ENCODE measurements at regions not wholly inside any gene's neighbourhood (a gene's known extent, or its start where the extent isn't known, plus 50 kb on each side); places are given as distances from the start of the nearest gene placed in this dataset.
A peak's percentile ranks its signal among the peaks of the same experiment; 100 is the strongest.

DNA sequence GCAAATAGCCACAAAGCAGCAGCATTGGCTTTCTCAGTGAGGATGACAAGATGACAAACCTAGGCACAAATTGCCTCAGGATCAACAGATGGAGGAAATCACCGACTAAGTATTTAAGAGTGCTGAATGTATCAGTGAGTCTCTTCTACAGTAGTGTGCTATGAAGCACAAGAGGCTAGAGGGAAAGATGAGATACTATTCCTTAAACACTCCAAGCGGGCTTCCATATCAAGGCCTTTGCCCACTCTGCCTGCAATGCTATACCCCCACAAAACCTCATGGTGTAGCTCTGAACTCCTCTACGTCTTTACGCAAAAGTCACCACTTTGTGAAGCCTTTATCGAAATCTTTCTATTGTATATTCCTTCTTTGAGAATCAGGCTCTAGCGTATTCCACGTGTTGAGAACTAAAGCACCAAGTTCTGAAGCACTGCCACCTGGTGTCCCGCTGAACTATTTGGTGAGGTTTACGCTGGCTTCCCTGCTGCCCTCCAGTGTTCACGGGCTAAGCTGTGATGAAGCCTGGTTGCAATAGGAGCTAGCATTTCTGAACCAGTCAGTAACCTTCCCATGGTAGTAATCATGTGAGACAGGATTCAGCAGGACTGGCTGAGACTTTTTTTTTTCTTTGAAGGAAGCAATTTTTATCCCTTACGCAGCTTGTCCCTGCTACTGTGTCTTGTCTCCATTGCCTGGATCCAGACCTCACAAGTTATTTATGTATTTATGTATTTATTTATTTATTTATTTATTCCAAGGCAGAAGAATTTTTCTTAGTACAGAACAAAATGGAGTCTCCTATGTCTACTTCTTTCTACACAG is 426.5 kb upstream of the OR4E1 start:
- Histone ChIP-seq H3K27me3 (ENCODE audit: control insufficient read depth, extremely low read depth, insufficient read depth, low read length) (no peaks in the 10 kb centered on the region), H4K20me1 (ENCODE audit: control insufficient read depth, extremely low read depth, insufficient read depth, low read length) (no peaks in the 10 kb centered on the region), H3K9me3 (ENCODE audit: control insufficient read depth, low read depth, low read length) (no peaks in the 10 kb centered on the region), H3K4me2 (ENCODE audit: control insufficient read depth, extremely low read depth, insufficient read depth, low read depth, low read length) (no peak overlapping the region), H3K4me3 (ENCODE audit: control insufficient read depth in 2 of 3, extremely low read depth in 1 of 3, insufficient read depth in 2 of 3, low read depth in 1 of 3, low read length in 3 of 3) (no peak overlapping the region), H3K9ac (ENCODE audit: control insufficient read depth, extremely low read depth, insufficient read depth, low read length) (no peak overlapping the region), H3K79me2 (ENCODE audit: control insufficient read depth, insufficient read depth, low read length) (no peaks in the 10 kb centered on the region), H3K27ac (ENCODE audit: control insufficient read depth, insufficient read depth, low read length) (no peak overlapping the region), H3K36me3 (ENCODE audit: control insufficient read depth in 2 of 2, extremely low read depth in 1 of 2, insufficient read depth in 2 of 2, low read length in 2 of 2) (no peaks in the 10 kb centered on the region), H3K9me1 (ENCODE audit: control insufficient read depth, extremely low read depth, insufficient read depth, low read length) (no peaks in the 10 kb centered on the region), H3K4me1 (ENCODE audit: control insufficient read depth, extremely low read depth, insufficient read depth, low read length) (no peaks in the 10 kb centered on the region), H2AFZ (ENCODE audit: control insufficient read depth, low read length) (no peak overlapping the region)
- TF ChIP-seq, protein P1, sequence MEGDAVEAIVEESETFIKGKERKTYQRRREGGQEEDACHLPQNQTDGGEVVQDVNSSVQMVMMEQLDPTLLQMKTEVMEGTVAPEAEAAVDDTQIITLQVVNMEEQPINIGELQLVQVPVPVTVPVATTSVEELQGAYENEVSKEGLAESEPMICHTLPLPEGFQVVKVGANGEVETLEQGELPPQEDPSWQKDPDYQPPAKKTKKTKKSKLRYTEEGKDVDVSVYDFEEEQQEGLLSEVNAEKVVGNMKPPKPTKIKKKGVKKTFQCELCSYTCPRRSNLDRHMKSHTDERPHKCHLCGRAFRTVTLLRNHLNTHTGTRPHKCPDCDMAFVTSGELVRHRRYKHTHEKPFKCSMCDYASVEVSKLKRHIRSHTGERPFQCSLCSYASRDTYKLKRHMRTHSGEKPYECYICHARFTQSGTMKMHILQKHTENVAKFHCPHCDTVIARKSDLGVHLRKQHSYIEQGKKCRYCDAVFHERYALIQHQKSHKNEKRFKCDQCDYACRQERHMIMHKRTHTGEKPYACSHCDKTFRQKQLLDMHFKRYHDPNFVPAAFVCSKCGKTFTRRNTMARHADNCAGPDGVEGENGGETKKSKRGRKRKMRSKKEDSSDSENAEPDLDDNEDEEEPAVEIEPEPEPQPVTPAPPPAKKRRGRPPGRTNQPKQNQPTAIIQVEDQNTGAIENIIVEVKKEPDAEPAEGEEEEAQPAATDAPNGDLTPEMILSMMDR (optimal IDR thresholded peaks at IDR 0.05 in 1 of 3, IDR thresholded peaks at IDR 0.05 in 1 of 3, conservative IDR thresholded peaks at IDR 0.05 in 1 of 3; ENCODE audit: extremely low read depth in 1 of 3, insufficient read depth in 2 of 3, low read length in 3 of 3), result peak; percentile 90 to 98 (median 91)
- TF ChIP-seq EZH2 (IDR thresholded peaks at IDR 0.05; ENCODE audit: low read length), result no peak
- dilution Hi-C loops (cut with MboI; ENCODE audit: extremely low pct_ligation_motif_present, low sequenced_read_pairs), result no loop called here
- FAIRE-seq (peak; percentile 13), DNase-seq (ENCODE audit: low read depth, low spot score) (no peak)

DNA sequence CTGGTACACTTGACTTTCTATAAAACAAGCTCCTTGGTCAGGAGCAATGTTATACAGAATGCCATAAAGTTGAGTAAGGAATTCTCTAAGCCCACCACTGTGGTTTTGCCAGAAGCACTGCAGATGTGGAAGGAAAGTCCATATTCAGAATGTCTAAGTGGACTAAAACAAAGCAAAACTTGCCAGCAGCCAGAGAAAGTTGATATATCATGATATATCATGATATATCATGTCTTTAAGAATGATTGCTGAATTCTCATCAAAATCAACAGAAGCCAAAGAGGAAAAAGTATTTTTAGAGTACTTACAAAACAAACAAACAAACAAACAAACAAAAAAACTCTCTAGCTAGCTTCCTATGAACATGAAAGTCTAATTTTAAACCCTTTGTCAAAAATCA is 424.8 kb upstream of the OR4E1 start:
- Histone ChIP-seq H3K4me3 (ENCODE audit: control insufficient read depth in 2 of 3, extremely low read depth in 1 of 3, insufficient read depth in 2 of 3, low read depth in 1 of 3, low read length in 3 of 3) (no peak overlapping the region), H3K9me3 (ENCODE audit: control insufficient read depth, low read depth, low read length) (no peaks in the 10 kb centered on the region), H3K36me3 (ENCODE audit: control insufficient read depth in 2 of 2, extremely low read depth in 1 of 2, insufficient read depth in 2 of 2, low read length in 2 of 2) (no peaks in the 10 kb centered on the region), H3K4me2 (ENCODE audit: control insufficient read depth, extremely low read depth, insufficient read depth, low read depth, low read length) (no peak overlapping the region), H4K20me1 (ENCODE audit: control insufficient read depth, extremely low read depth, insufficient read depth, low read length) (no peaks in the 10 kb centered on the region), H3K4me1 (ENCODE audit: control insufficient read depth, extremely low read depth, insufficient read depth, low read length) (no peaks in the 10 kb centered on the region), H2AFZ (ENCODE audit: control insufficient read depth, low read length) (no peak overlapping the region), H3K27me3 (ENCODE audit: control insufficient read depth, extremely low read depth, insufficient read depth, low read length) (no peaks in the 10 kb centered on the region), H3K79me2 (ENCODE audit: control insufficient read depth, insufficient read depth, low read length) (no peaks in the 10 kb centered on the region), H3K9ac (ENCODE audit: control insufficient read depth, extremely low read depth, insufficient read depth, low read length) (no peak overlapping the region), H3K9me1 (ENCODE audit: control insufficient read depth, extremely low read depth, insufficient read depth, low read length) (no peaks in the 10 kb centered on the region), H3K27ac (ENCODE audit: control insufficient read depth, insufficient read depth, low read length) (no peak overlapping the region)
- no peak for FAIRE-seq
- no peak for DNase-seq (ENCODE audit: low read depth, low spot score)
- dilution Hi-C loops (cut with MboI; ENCODE audit: extremely low pct_ligation_motif_present, low sequenced_read_pairs), result no loop called here
- TF ChIP-seq, protein P1 (optimal IDR thresholded peaks at IDR 0.05 in 1 of 3, IDR thresholded peaks at IDR 0.05 in 1 of 3, conservative IDR thresholded peaks at IDR 0.05 in 1 of 3; ENCODE audit: extremely low read depth in 1 of 3, insufficient read depth in 2 of 3, low read length in 3 of 3), result no peak
- no peak for TF ChIP-seq EZH2 (IDR thresholded peaks at IDR 0.05; ENCODE audit: low read length)
